Neuronal stem cell (in vitro differentiated cells): ENCODE measurements at regions not wholly inside any gene's neighbourhood (a gene's known extent, or its start where the extent isn't known, plus 50 kb on each side); places are given as distances from the start of the nearest gene placed in this dataset.

Experiments used
- DNase-seq: peaks from one replicate; pipeline ENCODE4 v3.0.0-alpha.2; 2013; ENCODE audit warnings: low spot score
- H2AFZ ChIP-seq: one replicate; pipeline ENCODE4 v1.6.1; 2013; ENCODE audit warnings: mild to moderate bottlenecking, low read length, inconsistent platforms
- H2AK5ac ChIP-seq: 2 replicates; pipeline ENCODE4 v1.6.1; 2013; ENCODE audit warnings: low read depth, mild to moderate bottlenecking, inconsistent platforms, low read length, moderate library complexity, mixed read lengths
- H2BK120ac ChIP-seq: 2 replicates; pipeline ENCODE4 v1.6.1; 2013; ENCODE audit warnings: low read depth, mild to moderate bottlenecking, inconsistent platforms, low read length, moderate library complexity, mixed read lengths
- H2BK12ac ChIP-seq: one replicate; pipeline ENCODE4 v1.6.1; 2013; ENCODE audit warnings: low read length, inconsistent platforms
- H2BK15ac ChIP-seq: 2 replicates; pipeline ENCODE4 v1.6.1; 2013; ENCODE audit warnings: mild to moderate bottlenecking, low read length, inconsistent platforms, mixed read lengths
- H2BK5ac ChIP-seq: one replicate; pipeline ENCODE4 v1.6.1; 2013; ENCODE audit warnings: inconsistent platforms, mild to moderate bottlenecking, low read length, moderate library complexity
- H3K14ac ChIP-seq: one replicate; pipeline ENCODE4 v1.6.1; 2013; ENCODE audit warnings: low read length, inconsistent platforms
- H3K18ac ChIP-seq: 2 replicates; pipeline ENCODE4 v1.6.1; 2013; ENCODE audit warnings: low read length, inconsistent platforms
- H3K23ac ChIP-seq: 2 replicates; pipeline ENCODE4 v1.6.1; 2013; ENCODE audit warnings: low read depth, mild to moderate bottlenecking, mixed read lengths, low read length, inconsistent platforms; ENCODE audit not compliant: poor library complexity
- H3K27ac ChIP-seq: replicated peaks from 3 replicates; pipeline ENCODE4 v1.5.1; 2013; ENCODE audit warnings: low read length, inconsistent platforms
- H3K27me3 ChIP-seq, 3 experiments: 2 replicates each; pipeline ENCODE4 v1.6.1; 2013; ENCODE audit warnings: low read length in 3 of 3, mild to moderate bottlenecking in 2 of 3, inconsistent platforms in 1 of 3, low read depth in 1 of 3, mixed read lengths in 1 of 3, moderate library complexity in 1 of 3; ENCODE audit not compliant: control insufficient read depth in 3 of 3, insufficient read depth in 3 of 3
- H3K36me3 ChIP-seq, 2 donors: replicated peaks in 1 of 2; 2 replicates each; pipeline ENCODE4 v1.6.1; 2013; ENCODE audit warnings: low read length in 2 of 2; ENCODE audit not compliant: control insufficient read depth in 2 of 2, insufficient read depth in 2 of 2
- H3K4ac ChIP-seq: 2 replicates; pipeline ENCODE4 v1.6.1; 2013; ENCODE audit warnings: inconsistent platforms, mild to moderate bottlenecking, low read length, moderate library complexity
- H3K4me1 ChIP-seq, 2 donors: 1 replicate in 1 of 2; 2 replicates in 1 of 2; pipeline ENCODE4 v1.6.1; 2013; ENCODE audit warnings: low read length in 2 of 2, low read depth in 1 of 2; ENCODE audit not compliant: control insufficient read depth in 2 of 2, insufficient read depth in 1 of 2
- H3K4me2 ChIP-seq: one replicate; pipeline ENCODE4 v1.6.1; 2013; ENCODE audit warnings: mild to moderate bottlenecking, low read length, inconsistent platforms; ENCODE audit not compliant: insufficient read depth, poor library complexity, severe bottlenecking
- H3K4me3 ChIP-seq, 2 donors: 2 replicates each; pipeline ENCODE4 v1.5.1; 2013; ENCODE audit warnings: low read length in 2 of 2, mild to moderate bottlenecking in 2 of 2, inconsistent platforms in 1 of 2, moderate library complexity in 1 of 2
- H3K79me1 ChIP-seq: one replicate; pipeline ENCODE4 v1.6.1; 2013; ENCODE audit warnings: low read depth, mild to moderate bottlenecking, inconsistent platforms, low read length, moderate library complexity
- H3K9ac ChIP-seq: one replicate; pipeline ENCODE4 v1.6.1; 2013; ENCODE audit warnings: mild to moderate bottlenecking, low read depth, low read length, inconsistent platforms; ENCODE audit not compliant: poor library complexity
- H3K9me3 ChIP-seq, 2 donors: replicated peaks in 1 of 2; 2 replicates each; pipeline versions ENCODE3 to v1.6.1; 2013; ENCODE audit warnings: low read length in 2 of 2, mild to moderate bottlenecking in 2 of 2, inconsistent platforms in 1 of 2, low read depth in 1 of 2, mixed read lengths in 1 of 2, moderate library complexity in 1 of 2; ENCODE audit not compliant: control insufficient read depth in 2 of 2, insufficient read depth in 1 of 2
- H4K8ac ChIP-seq: one replicate; pipeline ENCODE4 v1.6.1; 2013; ENCODE audit warnings: low read depth, mild to moderate bottlenecking, inconsistent platforms, low read length, moderate library complexity
- H4K91ac ChIP-seq: one replicate; pipeline ENCODE4 v1.6.1; 2013; ENCODE audit warnings: low read length, low read depth, mild to moderate bottlenecking, inconsistent platforms; ENCODE audit not compliant: poor library complexity
- WGBS, 2 donors: extraction: QIAGEN DNeasy Blood & Tissue Kit; methylation state at CpG; one replicate each; pipeline ENCODE4 v1.1.7; 2013; ENCODE audit warnings: missing lambda C conversion rate in 2 of 2, mixed read lengths in 1 of 2; ENCODE audit not compliant: insufficient read length in 2 of 2, insufficient replicate concordance in 1 of 2; ENCODE audit errors: extremely low coverage in 2 of 2; 5-methylcytosine and 5-hydroxymethylcytosine counted together

GRCh38 chr12:72082986-72083820, 144.6 kb downstream of the TPH2 start:
- Histone ChIP-seq H3K27ac (peak overlapping the region; percentile 3), H3K18ac (no peak overlapping the region), H3K27me3 (no peaks in the 10 kb centered on the region), H3K23ac (no peak overlapping the region), H3K9me3 (no peaks in the 10 kb centered on the region), H2BK15ac (no peak overlapping the region), H3K79me1 (no peaks in the 10 kb centered on the region), H3K4me1 (peaks cover 0 to 3% of the 10 kb centered on the region in 2 donors), H3K4me3 (no peak overlapping the region), H4K8ac (no peak overlapping the region), H3K9ac (no peak overlapping the region), H3K4me2 (no peak overlapping the region), H3K4ac (no peak overlapping the region), H3K36me3 (no peaks in the 10 kb centered on the region), H2BK12ac (no peak overlapping the region), H2BK120ac (no peak overlapping the region), H2BK5ac (no peak overlapping the region), H4K91ac (no peak overlapping the region), H3K14ac (no peak overlapping the region), H2AFZ (peak overlapping the region; percentile 2), H2AK5ac (no peak overlapping the region)
- WGBS, 2 donors, result no CpG with 5 or more reads among the region's 5 CpGs
- no peak for DNase-seq

- Histone ChIP-seq H4K8ac (no peak overlapping the region), H3K4me2 (no peak overlapping the region), H2BK12ac (no peak overlapping the region), H2AK5ac (no peak overlapping the region), H3K79me1 (no peaks in the 10 kb centered on the region), H3K4me1 (peaks cover 0 to 3% of the 10 kb centered on the region in 2 donors), H2BK120ac (no peak overlapping the region), H3K14ac (no peak overlapping the region), H3K27ac (no peak overlapping the region), H2AFZ (no peak overlapping the region), H3K36me3 (no peaks in the 10 kb centered on the region), H3K27me3 (no peaks in the 10 kb centered on the region), H3K9ac (no peak overlapping the region), H3K4me3 (no peak overlapping the region), H3K4ac (no peak overlapping the region), H2BK15ac (no peak overlapping the region), H2BK5ac (no peak overlapping the region), H3K23ac (no peak overlapping the region), H3K18ac (no peak overlapping the region), H4K91ac (no peak overlapping the region), H3K9me3 (no peaks in the 10 kb centered on the region)
- DNase-seq, result no peak
- no CpG with 5 or more reads among the region's 1 CpG for WGBS, 2 donors
Measured at GRCh38 chr12:72084061-72084460, 145.4 kb downstream of the TPH2 start.

GRCh38 chr12:72084880-72085279, 146.2 kb downstream of the TPH2 start:
- Histone ChIP-seq H2AFZ (no peak overlapping the region), H3K36me3 (no peaks in the 10 kb centered on the region), H2BK15ac (no peak overlapping the region), H2BK120ac (no peak overlapping the region), H3K18ac (no peak overlapping the region), H2BK12ac (no peak overlapping the region), H3K4me3 (no peak overlapping the region), H3K9me3 (no peaks in the 10 kb centered on the region), H3K23ac (no peak overlapping the region), H3K9ac (no peak overlapping the region), H2AK5ac (no peak overlapping the region), H3K79me1 (no peaks in the 10 kb centered on the region), H4K8ac (no peak overlapping the region), H3K27me3 (no peaks in the 10 kb centered on the region), H3K4ac (no peak overlapping the region), H2BK5ac (no peak overlapping the region), H3K27ac (no peak overlapping the region), H3K14ac (no peak overlapping the region), H3K4me1 (peaks cover 0 to 3% of the 10 kb centered on the region in 2 donors), H4K91ac (no peak overlapping the region), H3K4me2 (no peak overlapping the region)
- DNase-seq, result no peak
- no CpG with 5 or more reads among the region's 1 CpG for WGBS, 2 donors

- Histone ChIP-seq H2AFZ (no peak overlapping the region), H2BK15ac (no peak overlapping the region), H3K4ac (no peak overlapping the region), H2BK120ac (no peak overlapping the region), H3K27ac (no peak overlapping the region), H3K4me2 (no peak overlapping the region), H3K9me3 (peaks cover 0 to 3% of the 10 kb centered on the region in 2 donors), H3K23ac (no peak overlapping the region), H2BK5ac (no peak overlapping the region), H3K14ac (no peak overlapping the region), H3K4me3 (no peak overlapping the region), H4K8ac (no peak overlapping the region), H3K79me1 (no peaks in the 10 kb centered on the region), H2AK5ac (no peak overlapping the region), H3K9ac (no peak overlapping the region), H2BK12ac (no peak overlapping the region), H4K91ac (no peak overlapping the region), H3K18ac (no peak overlapping the region), H3K4me1 (no peaks in the 10 kb centered on the region), H3K36me3 (no peaks in the 10 kb centered on the region), H3K27me3 (no peaks in the 10 kb centered on the region)
- DNase-seq, result no peak
Measured at GRCh38 chr12:72089678-72090077, 151.0 kb downstream of the TPH2 start.
